Erythroblast (primary cell): ENCODE measurements at regions not wholly inside any gene's neighbourhood (a gene's known extent, or its start where the extent isn't known, plus 50 kb on each side); places are given as distances from the start of the nearest gene placed in this dataset.

Source experiments
- DNase-seq, 2 experiments: peaks; one replicate each; lab custom pipeline; 2025; lab: John Stamatoyannopoulos, UW
- GATA1 ChIP-seq: IDR thresholded peaks from 2 replicates; pipeline ENCODE4 v1.6.1; 2011; ENCODE audit warnings: low read depth, mild to moderate bottlenecking, control low read depth, low read length, moderate library complexity
- POLR2A ChIP-seq: IDR thresholded peaks from 2 replicates; pipeline ENCODE4 v1.6.1; 2011; ENCODE audit warnings: mild to moderate bottlenecking, low read length

DNA sequence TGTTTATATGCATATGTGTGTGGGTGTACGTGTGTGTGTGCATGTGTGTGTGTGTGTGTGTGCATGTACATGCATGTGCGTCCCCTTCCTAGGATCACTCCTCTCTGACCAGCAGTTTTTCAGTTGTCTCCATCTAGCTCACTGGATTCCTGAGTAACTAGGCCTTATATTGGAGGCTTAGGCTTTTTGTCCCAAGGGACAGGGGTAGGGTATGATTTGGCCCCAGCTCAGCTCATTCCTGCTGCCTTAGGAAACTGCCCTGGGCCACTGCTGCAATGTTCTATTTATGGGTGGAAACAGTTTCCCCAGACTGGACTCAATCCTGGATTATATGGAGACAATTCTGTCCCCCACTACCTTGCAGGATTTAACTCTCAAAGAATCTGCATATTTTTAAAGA, 68.8 kb upstream of the SDK1 start:
- no peak for TF ChIP-seq POLR2A
- TF ChIP-seq GATA1, result no peak
- no peak for DNase-seq

DNA sequence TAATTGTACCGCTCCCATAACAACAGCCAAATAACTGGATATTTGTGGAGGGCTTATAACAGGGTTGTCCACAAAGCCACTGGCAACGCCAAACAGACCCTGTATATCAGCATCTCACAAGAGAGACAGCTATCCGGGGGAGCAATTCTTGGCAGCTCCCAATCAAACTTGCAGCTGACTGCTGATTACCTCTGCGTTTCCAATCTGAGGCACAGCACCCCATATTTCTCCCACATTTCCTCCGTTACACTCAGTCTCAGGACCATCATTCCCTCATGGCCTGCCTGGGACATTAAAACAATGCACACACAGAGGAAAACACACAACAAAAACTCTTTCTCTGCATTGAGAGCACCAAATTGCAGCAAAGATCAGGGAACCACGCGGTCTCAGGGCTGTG, 67.8 kb upstream of the SDK1 start:
- TF ChIP-seq GATA1, result no peak
- DNase-seq, result no peak

DNA sequence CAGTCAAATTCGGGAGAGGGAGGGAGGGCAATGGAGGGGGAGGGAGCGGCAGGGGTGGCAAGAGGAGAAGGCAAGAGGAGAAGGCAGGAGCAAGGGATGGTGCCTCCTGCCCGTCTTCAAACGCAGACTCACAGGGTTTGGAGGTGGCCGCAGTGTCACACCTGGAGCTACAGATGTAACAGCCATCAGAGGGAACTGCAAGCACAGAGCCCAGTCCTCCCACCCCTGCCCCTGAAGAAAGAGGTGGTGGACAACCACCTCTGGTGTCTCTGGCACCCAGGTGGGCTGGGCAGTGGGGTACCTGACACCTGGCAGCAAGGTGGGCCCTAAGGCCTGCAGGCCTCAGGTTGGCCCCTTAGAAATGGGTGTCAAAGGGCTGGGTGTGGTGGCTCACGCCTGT, 67.0 kb upstream of the SDK1 start:
- DNase-seq, result no peak
- TF ChIP-seq POLR2A (no peak), GATA1 (no peak)

DNA sequence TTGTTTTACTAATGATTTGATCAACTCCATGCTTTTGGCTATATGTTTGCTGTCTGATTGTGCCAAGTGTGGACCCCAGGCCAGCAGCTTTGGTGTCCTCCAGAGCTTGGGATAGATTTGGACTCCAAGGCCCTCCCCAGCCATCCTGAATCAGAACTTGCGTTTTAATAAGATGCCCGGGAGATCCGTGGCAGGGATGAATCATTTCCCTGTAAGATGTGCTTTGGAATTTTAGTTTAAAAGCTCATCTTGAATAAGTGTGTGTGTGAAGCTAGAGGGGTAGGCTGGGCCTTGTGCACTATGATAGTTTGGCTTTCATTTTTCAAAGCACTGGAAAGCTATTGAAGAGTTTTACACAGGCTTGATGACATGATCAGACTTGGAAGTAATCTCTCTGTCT, 66.2 kb upstream of the SDK1 start:
- TF ChIP-seq GATA1, result no peak
- TF ChIP-seq POLR2A, result no peak
- no peak for DNase-seq

DNA sequence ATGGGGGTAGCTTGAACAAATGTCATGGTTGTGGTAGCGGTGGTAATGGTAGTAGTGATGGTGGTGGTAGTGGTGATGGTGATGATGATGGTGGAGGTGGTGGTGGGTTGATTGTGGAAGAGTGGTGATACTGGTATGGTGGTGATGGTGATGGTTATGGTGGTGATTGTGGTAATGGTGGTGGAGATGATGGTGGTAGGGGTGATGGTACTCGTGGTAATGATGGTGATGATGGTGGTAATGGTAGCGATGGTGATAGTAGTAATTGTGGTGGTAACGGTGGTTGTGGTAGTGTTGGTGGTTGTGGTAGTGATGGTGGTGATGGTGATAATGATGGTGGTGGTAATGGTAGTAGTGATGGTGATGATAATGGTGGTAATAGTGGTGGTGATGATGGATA, 65.7 kb upstream of the SDK1 start:
- DNase-seq, result no peak
- TF ChIP-seq GATA1 (no peak), POLR2A (no peak)

DNA sequence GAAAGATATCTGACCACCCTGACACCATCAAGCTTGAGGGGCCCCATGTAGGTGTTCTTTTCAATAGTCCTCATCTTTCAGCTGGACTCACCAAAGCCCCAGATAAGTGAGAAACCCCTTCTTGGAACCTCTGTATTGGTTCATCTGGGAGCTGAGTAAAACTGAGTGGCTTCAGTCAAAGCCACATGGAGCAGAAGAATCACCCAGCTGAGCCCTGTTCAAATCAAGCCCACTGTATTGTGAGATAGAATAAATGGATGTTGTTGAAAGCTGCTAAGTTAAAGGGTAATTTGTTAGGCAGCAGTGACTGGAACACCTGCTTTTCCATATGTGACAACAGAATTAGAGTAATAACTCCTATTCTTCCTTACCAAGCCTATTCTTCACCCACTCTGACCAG, 64.8 kb upstream of the SDK1 start:
- no peak for DNase-seq
- TF ChIP-seq POLR2A (no peak), GATA1 (no peak)

DNA sequence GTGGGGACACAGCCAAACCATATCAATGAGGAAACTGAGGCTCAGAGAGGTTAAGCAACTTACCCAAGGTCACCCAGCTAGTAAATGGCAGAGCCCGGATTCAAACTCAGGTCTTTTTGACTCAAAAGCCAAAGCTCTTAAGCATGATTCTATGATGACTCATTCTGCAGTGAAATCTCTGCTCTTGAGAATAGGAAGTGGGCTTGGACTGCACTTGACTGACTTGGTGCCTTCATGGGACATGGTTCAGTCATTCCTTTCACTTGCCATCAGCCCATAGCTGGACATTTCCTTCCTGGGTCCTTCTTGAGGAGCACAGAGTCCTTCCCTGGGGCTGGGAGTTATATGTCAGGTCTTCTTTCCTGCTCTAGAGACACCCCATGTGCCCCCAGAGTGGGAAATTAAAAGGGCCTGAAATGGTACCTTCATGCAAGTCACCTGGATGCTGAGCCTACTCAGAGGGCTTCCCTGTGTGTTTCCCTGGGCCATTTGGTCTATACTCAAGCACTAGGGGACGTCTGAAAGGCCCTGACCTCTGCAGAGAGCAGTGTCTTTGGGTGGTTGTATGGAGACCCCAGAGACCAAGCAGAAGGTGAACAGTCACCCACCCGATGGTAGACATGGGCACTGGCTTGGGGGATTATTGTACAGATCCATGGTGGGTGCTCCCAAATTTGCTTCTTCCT, 62.4 kb upstream of the SDK1 start:
- TF ChIP-seq POLR2A (no peak), GATA1 (no peak)
- DNase-seq, result no peak

DNA sequence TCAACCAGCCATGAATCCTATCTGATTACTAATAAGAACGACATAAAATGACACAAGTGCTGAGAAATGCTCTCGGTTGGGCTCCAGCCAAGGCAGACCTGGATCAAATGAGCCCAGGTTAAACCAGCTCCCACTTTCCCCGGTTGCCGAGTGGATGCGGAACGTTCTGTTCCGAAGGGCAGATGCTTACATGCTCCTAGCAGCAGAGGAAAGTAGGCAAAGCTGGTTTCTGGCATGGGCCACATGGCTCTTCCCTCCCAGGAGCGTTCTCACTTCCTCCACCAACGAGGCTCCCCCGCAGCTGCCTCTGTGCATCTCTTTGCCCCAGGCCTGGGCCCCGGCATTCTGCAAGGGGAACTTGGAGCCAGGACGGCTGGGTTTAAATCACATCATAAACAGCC, 61.8 kb upstream of the SDK1 start:
- TF ChIP-seq GATA1, result no peak
- TF ChIP-seq POLR2A, result no peak
- DNase-seq, result no peak

DNA sequence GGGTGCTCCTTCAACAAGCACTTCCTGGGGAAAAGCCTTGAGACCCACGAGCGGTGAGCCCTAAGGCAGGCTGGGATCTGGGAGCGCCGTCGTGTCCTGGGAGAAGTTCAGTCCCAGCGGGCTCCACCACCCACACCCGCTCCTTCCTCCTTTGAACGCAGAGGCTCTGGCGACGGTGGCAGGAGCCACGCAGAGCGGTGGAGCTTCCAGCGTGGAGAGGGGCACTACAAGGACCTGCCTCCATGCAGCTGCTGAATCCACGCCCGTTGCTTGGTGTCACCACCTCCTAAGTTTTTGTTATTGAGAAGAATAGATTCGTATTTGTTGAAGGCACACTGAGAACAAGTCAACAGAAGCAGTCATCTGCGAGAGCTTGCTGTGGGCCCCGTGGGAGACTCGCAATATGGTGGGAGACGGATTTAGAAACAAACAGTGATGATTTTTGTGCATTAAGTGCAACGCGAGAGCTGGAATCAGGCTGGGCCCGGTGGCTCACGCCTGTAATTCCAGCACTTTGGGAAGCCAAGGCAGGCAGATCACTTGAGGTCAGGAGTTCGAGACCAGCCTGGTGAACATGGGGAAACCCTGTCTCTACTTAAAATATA, 60.1 kb upstream of the SDK1 start:
- TF ChIP-seq GATA1 (no peak), POLR2A (no peak)
- no peak for DNase-seq

DNA sequence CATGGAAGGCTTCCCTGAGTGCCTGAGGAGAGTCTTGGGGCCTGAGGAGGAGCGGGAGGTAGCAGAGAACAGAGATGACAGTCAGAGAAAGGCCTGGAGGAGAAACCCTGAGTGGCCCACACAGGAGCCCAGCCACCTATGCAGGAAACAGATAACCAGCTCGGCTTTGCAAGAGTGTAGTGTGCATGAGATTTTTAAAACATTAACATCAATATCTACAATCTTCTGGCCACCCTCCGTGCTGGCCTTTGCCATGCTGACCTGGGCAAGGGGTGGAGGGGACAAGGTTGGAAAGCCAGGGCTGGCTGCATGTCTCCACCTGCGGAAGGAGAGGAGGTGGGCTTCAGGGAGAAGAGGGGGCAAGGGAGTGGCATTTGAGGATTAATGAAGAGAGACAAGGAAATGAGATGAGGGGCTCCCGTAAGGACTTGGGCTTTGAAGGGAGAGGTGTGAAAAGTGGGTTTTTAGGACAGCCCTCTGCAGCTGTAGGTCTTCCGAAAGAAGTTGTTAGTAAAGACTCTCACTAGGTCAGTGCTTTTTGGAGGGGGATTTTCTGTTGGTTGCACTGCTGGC, 59.3 kb upstream of the SDK1 start:
- TF ChIP-seq GATA1, result no peak
- no peak for TF ChIP-seq POLR2A
- no peak for DNase-seq

DNA sequence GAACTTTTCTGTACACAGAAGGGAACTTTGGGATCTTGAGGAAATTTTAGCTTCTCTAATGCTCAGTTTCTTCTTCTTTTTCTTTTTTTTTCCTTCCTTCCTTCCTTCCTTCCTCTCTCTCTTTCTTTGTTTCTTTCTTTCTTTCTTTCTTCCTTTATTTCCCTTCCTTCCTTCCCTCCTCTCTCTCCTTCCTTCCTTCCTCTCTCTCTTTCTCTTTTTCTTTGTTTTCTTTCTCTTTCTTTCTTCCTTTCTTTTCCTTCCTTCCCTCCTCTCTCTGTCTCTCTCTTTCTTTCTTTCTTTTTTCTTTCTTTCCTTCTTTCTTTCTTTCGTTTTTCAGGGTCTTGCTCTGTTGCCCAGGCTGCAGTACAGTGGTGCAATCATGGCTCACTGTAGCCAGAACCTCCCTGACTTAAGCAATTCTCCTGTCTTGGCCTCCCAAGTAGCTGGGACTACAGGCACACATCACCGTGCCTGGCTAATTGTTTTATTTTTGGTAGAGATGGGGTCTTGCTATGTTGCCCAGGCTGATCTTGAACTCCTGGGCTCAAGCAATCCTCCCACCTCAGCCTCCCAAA, 58.6 kb upstream of the SDK1 start:
- TF ChIP-seq POLR2A (no peak), GATA1 (no peak)
- no peak for DNase-seq

DNA sequence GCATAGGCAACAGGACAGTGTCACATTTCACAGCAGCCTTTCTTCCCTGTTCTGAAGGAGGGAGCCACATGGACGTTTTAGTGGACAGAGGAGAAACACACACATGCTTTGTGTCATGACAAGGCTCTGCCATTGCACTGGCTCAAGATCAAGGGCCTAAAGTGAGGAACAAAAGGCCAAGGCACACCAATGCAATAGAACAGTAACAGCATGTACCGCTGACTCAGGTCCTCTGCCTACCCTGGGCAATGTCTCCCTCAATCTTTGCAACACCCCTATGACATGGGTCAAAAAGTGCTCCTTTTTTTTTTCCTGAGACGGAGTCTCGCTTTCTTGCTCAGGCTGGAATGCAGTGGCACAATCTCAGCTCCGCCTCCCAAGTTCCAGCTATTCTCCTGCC, 57.8 kb upstream of the SDK1 start:
- TF ChIP-seq POLR2A, result no peak
- no peak for TF ChIP-seq GATA1
- DNase-seq, result no peak

DNA sequence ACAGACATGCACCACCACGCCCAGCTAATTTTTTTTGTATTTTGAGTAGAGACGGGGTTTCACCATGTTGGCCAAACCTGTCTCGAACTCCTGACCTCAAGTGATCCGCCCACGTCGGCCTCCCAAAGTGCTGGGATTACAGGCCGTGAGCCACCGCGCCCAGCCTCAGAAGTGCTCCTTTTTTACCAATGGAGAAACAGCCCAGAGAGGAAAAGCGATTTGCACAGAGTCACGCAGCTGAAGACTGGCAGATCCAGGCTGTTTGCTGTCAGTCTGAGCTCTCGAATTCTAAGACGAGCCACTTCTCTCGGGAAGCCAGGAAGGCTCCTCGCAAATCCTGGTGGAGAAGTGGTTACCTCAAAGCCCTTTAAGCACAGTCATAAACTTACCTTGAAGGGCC, 57.4 kb upstream of the SDK1 start:
- TF ChIP-seq POLR2A (no peak), GATA1 (no peak)

DNA sequence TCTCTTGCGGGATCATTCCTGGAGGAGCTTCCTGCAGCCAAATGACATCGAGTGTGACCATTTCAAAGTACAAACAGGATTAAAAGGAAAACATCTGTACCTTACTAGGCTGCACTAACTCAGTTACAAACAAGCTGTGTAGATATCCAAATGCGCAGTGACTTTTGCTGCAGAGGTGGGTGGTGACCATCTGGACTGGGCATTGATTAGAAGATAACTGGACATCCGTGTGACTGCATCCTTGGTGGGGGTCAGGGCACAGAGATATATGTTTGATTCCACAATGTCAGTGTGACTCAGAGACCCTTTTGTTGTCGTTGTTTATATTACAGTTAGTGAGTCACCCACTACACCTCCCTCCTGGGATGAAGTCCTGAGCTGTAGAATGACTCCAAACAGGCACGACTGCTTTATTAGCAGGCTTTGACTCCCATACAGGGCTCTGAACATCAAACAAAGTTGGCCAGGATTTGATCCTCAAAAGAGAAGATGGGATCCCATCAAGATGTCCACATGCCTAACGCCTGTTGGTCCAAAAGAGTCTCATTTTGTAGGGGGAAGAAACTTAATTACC, 56.7 kb upstream of the SDK1 start:
- TF ChIP-seq GATA1 (no peak), POLR2A (no peak)
- DNase-seq, result no peak

More for the DNA sequence above, 57.4 kb upstream of the SDK1 start:
- no peak for DNase-seq

DNA sequence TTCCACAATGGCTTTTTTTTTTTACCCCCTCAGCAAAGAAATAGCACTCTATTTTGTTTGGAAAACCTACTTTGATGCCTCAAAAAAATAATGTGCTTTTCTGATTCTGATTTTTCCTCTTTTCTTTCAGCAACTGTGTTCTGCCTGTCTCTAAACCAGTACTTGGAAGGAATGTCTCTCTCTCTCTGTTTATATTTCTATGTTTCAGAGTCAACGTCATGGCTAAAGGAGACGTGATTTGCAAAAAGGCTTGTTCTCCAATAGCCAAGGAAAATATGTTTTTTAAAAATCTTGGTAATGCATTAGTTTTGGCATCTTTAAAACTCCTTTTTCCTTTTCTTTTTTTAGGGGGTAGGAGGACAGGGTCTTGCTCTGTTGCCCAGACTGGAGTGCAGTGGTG, 56.0 kb upstream of the SDK1 start:
- DNase-seq, result no peak
- TF ChIP-seq POLR2A (no peak), GATA1 (no peak)
